ENCODE measurements at regions not wholly inside any gene's neighbourhood (a gene's known extent, or its start where the extent isn't known, plus 50 kb on each side); places are given as distances from the start of the nearest gene placed in this dataset.

DNA sequence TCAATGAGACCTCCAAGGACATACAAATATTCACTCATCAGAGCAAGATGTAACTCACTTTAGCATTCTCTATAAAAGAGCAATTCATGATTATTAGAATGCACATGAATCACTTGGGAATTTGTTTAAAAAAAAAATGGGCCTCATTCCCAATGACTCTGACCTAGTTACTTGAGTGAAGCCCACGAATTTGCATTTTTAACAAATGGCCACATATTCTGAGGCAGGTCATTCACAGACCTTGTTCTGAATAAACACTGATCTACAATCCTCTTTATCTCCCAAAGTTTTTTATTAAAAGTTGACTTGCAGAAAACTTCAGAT is 255.1 kb upstream of the VEGFC start:
- TF ChIP-seq, protein P1, sequence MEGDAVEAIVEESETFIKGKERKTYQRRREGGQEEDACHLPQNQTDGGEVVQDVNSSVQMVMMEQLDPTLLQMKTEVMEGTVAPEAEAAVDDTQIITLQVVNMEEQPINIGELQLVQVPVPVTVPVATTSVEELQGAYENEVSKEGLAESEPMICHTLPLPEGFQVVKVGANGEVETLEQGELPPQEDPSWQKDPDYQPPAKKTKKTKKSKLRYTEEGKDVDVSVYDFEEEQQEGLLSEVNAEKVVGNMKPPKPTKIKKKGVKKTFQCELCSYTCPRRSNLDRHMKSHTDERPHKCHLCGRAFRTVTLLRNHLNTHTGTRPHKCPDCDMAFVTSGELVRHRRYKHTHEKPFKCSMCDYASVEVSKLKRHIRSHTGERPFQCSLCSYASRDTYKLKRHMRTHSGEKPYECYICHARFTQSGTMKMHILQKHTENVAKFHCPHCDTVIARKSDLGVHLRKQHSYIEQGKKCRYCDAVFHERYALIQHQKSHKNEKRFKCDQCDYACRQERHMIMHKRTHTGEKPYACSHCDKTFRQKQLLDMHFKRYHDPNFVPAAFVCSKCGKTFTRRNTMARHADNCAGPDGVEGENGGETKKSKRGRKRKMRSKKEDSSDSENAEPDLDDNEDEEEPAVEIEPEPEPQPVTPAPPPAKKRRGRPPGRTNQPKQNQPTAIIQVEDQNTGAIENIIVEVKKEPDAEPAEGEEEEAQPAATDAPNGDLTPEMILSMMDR (IDR thresholded peaks at IDR 0.05; ENCODE audit: extremely low read depth in 1 of 2, insufficient read depth in 1 of 2, low read depth in 1 of 2, low read length in 2 of 2): no peak
- no peak for TF ChIP-seq POLR2A (IDR thresholded peaks at IDR 0.05; ENCODE audit: low read depth, low read length)
- TF ChIP-seq POLR2AphosphoS5 (IDR thresholded peaks at IDR 0.05; ENCODE audit: insufficient read depth, low read depth, low read length): no peak
- no peak for TF ChIP-seq FOS (IDR thresholded peaks at IDR 0.05; ENCODE audit: borderline replicate concordance, insufficient read depth, low read length)
- TF ChIP-seq, protein P2, sequence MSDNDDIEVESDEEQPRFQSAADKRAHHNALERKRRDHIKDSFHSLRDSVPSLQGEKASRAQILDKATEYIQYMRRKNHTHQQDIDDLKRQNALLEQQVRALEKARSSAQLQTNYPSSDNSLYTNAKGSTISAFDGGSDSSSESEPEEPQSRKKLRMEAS (IDR thresholded peaks at IDR 0.05; ENCODE audit: insufficient read depth, insufficient read length): no peak
- no peak for TF ChIP-seq JUN (IDR thresholded peaks at IDR 0.05; ENCODE audit: borderline replicate concordance, insufficient read depth, insufficient read length, low read depth)
- TF ChIP-seq MYC (IDR thresholded peaks at IDR 0.05; ENCODE audit: low read depth, low read length): no peak
- TF ChIP-seq GATA2 (IDR thresholded peaks at IDR 0.05; ENCODE audit: insufficient read depth, insufficient read length, low read depth, low read length): no peak
- no peak for TF ChIP-seq EZH2 (IDR thresholded peaks at IDR 0.05; ENCODE audit: borderline replicate concordance, low read depth, low read length, severe bottlenecking)
